Bronchial epithelial cell (primary cell): ENCODE measurements at regions not wholly inside any gene's neighbourhood (a gene's known extent, or its start where the extent isn't known, plus 50 kb on each side); places are given as distances from the start of the nearest gene placed in this dataset.

Experiments
- DNase-seq: peaks from one replicate; pipeline ENCODE4 v3.0.0-alpha.2; 2010; ENCODE audit warnings: low read depth
- FAIRE-seq: peaks from 2 replicates; lab custom pipeline; 2011; peaks lifted over from hg19 to GRCh38; lab: Jason Lieb, UNC
- H3K27me3 ChIP-seq: 2 replicates; pipeline ENCODE4 v1.5.1; 2011; ENCODE audit warnings: low read length; ENCODE audit not compliant: control insufficient read depth, insufficient read depth
- H3K36me3 ChIP-seq: 2 replicates; pipeline ENCODE4 v1.5.1; 2011; ENCODE audit warnings: low read length; ENCODE audit not compliant: control insufficient read depth, insufficient read depth
- H3K4me3 ChIP-seq: 2 replicates; pipeline ENCODE4 v1.5.1; 2011; ENCODE audit warnings: mild to moderate bottlenecking, low read depth, low read length, control low read depth
- TF ChIP-seq, protein P1 (sequence below): IDR thresholded peaks from 2 replicates; pipeline ENCODE4 v1.5.1; 2011; ENCODE audit warnings: mild to moderate bottlenecking, moderate library complexity, low read length, control low read depth, inconsistent platforms; ENCODE audit not compliant: insufficient read depth, severe bottlenecking

DNA sequence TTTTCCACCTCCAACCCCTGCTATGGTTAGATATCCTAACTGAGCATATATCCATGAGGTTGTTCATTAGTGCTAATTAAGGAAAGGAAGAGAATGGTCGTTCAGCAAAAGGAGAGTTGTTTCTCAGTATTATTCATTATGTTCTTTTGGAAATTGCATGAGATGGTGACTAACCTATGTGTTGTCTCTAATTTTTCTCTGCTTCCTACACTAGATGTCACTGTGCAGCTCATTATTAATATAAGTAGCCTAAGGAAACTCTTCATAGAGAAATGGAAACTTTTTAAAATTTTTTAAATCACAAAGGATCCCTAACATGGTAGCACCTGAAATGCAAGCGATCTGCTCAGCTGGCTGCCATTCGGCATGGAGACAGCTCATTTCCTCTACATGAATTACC lies 67.7 kb upstream of the FAM9A start:
- no peaks in the 10 kb centered on the region for H3K36me3 ChIP-seq
- FAIRE-seq (no peak), DNase-seq (peak; percentile 67)
- TF ChIP-seq, protein P1, sequence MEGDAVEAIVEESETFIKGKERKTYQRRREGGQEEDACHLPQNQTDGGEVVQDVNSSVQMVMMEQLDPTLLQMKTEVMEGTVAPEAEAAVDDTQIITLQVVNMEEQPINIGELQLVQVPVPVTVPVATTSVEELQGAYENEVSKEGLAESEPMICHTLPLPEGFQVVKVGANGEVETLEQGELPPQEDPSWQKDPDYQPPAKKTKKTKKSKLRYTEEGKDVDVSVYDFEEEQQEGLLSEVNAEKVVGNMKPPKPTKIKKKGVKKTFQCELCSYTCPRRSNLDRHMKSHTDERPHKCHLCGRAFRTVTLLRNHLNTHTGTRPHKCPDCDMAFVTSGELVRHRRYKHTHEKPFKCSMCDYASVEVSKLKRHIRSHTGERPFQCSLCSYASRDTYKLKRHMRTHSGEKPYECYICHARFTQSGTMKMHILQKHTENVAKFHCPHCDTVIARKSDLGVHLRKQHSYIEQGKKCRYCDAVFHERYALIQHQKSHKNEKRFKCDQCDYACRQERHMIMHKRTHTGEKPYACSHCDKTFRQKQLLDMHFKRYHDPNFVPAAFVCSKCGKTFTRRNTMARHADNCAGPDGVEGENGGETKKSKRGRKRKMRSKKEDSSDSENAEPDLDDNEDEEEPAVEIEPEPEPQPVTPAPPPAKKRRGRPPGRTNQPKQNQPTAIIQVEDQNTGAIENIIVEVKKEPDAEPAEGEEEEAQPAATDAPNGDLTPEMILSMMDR, result peak; percentile 5
- H3K27me3 ChIP-seq, result no peaks in the 10 kb centered on the region
- no peak overlapping the region for H3K4me3 ChIP-seq

- TF ChIP-seq, protein P1, result no peak
- Histone ChIP-seq H3K36me3 (no peaks in the 10 kb centered on the region), H3K4me3 (no peak overlapping the region), H3K27me3 (no peaks in the 10 kb centered on the region)
- FAIRE-seq (peak; percentile 96), DNase-seq (peak; percentile 96)
Measured at GRCh38 chrX:8868070-8868773, 67.0 kb upstream of the FAM9A start.

- Histone ChIP-seq H3K36me3 (no peaks in the 10 kb centered on the region), H3K4me3 (no peak overlapping the region), H3K27me3 (no peaks in the 10 kb centered on the region)
- FAIRE-seq, result no peak
- TF ChIP-seq, protein P1, result no peak
- peak; percentile 17 for DNase-seq
Measured at GRCh38 chrX:8867406-8867805, 66.2 kb upstream of the FAM9A start.

- FAIRE-seq (no peak), DNase-seq (no peak)
- Histone ChIP-seq H3K4me3 (no peak overlapping the region), H3K27me3 (no peaks in the 10 kb centered on the region), H3K36me3 (no peaks in the 10 kb centered on the region)
- TF ChIP-seq, protein P1, result no peak
Measured at GRCh38 chrX:8864161-8864560, 63.0 kb upstream of the FAM9A start.

- DNase-seq (no peak), FAIRE-seq (no peak)
- Histone ChIP-seq H3K36me3 (no peaks in the 10 kb centered on the region), H3K4me3 (no peak overlapping the region), H3K27me3 (no peaks in the 10 kb centered on the region)
- TF ChIP-seq, protein P1, result no peak
Measured at GRCh38 chrX:8861908-8862307, 60.7 kb upstream of the FAM9A start.

GRCh38 chrX:8851231-8851886 lies 50.2 kb upstream of the FAM9A start:
- Histone ChIP-seq H3K36me3 (no peaks in the 10 kb centered on the region), H3K4me3 (no peak overlapping the region), H3K27me3 (no peaks in the 10 kb centered on the region)
- TF ChIP-seq, protein P1, result no peak
- peak; percentile 54 for DNase-seq
- FAIRE-seq, result no peak
